Thymus (tissue), 11 donors: ENCODE measurements at regions not wholly inside any gene's neighbourhood (a gene's known extent, or its start where the extent isn't known, plus 50 kb on each side); places are given as distances from the start of the nearest gene placed in this dataset.
A peak's percentile ranks its signal among the peaks of the same experiment; 100 is the strongest.

ENCODE experiments used
- DNase-seq, 9 donors: peaks; one replicate each; pipeline ENCODE4 v3.0.0-alpha.2; 2013; ENCODE audit warnings: low spot score in 9 of 9, low read depth in 6 of 9, missing footprints in 1 of 9
- H3K27ac ChIP-seq, 2 donors: one replicate each; pipeline ENCODE4 v1.5.1; 2013; ENCODE audit warnings: control low read depth in 1 of 2, low read depth in 1 of 2, low read length in 1 of 2, mild to moderate bottlenecking in 1 of 2, moderate library complexity in 1 of 2
- H3K27me3 ChIP-seq, 2 donors: one replicate each; pipeline ENCODE4 v1.5.1; 2013; ENCODE audit warnings: low read length in 1 of 2; ENCODE audit not compliant: control insufficient read depth in 2 of 2, insufficient read depth in 1 of 2
- H3K36me3 ChIP-seq, 2 donors: one replicate each; pipeline ENCODE4 v1.5.1; 2013; ENCODE audit warnings: low read length in 1 of 2, mild to moderate bottlenecking in 1 of 2, moderate library complexity in 1 of 2; ENCODE audit not compliant: control insufficient read depth in 2 of 2, insufficient read depth in 2 of 2
- H3K4me1 ChIP-seq, 2 donors: one replicate each; pipeline ENCODE4 v1.5.1; 2013; ENCODE audit warnings: low read length in 2 of 2; ENCODE audit not compliant: control insufficient read depth in 2 of 2, insufficient read depth in 2 of 2
- H3K4me3 ChIP-seq, 2 donors: one replicate each; pipeline ENCODE4 v1.5.1; 2013; ENCODE audit warnings: low read length in 2 of 2, control low read depth in 1 of 2, mild to moderate bottlenecking in 1 of 2
- H3K9me3 ChIP-seq, 2 donors: one replicate each; pipeline ENCODE4 v1.5.1; 2013; ENCODE audit warnings: low read length in 1 of 2, mild to moderate bottlenecking in 1 of 2; ENCODE audit not compliant: control insufficient read depth in 2 of 2, insufficient read depth in 1 of 2
- WGBS: extraction: QIAGEN DNeasy Blood & Tissue Kit; methylation state at CpG from one replicate; pipeline ENCODE4 v1.1.7; 2013; 5-methylcytosine and 5-hydroxymethylcytosine counted together
- donor health status: healthy.

GRCh38 chr6:66897576-66897975 lies 1190.5 kb upstream of the EYS start:
- 93% methylated on average over 2 of the region's 2 CpGs for WGBS
- H3K27me3 ChIP-seq = no peaks in the 10 kb centered on the region
- H3K4me3 ChIP-seq = no peak overlapping the region
- DNase-seq = peak in 2 of 9 donors; percentile 1 to 28
- H3K4me1 ChIP-seq = no peaks in the 10 kb centered on the region
- H3K27ac ChIP-seq = no peak overlapping the region
- no peaks in the 10 kb centered on the region for H3K36me3 ChIP-seq
- H3K9me3 ChIP-seq = peaks cover 0 to 17% of the 10 kb centered on the region in 2 donors

- no peak for DNase-seq
- 93% methylated on average over 5 of the region's 5 CpGs for WGBS
- no peaks in the 10 kb centered on the region for H3K36me3 ChIP-seq
- H3K9me3 ChIP-seq = peaks cover 0 to 17% of the 10 kb centered on the region in 2 donors
- H3K4me1 ChIP-seq = no peaks in the 10 kb centered on the region
- no peaks in the 10 kb centered on the region for H3K27me3 ChIP-seq
- no peak overlapping the region for H3K4me3 ChIP-seq
- no peak overlapping the region for H3K27ac ChIP-seq
Observed at GRCh38 chr6:66896415-66896814, 1189.4 kb upstream of the EYS start.

GRCh38 chr6:66883453-66883852 lies 1176.4 kb upstream of the EYS start:
- no peaks in the 10 kb centered on the region for H3K36me3 ChIP-seq
- no peak overlapping the region for H3K4me3 ChIP-seq
- no peaks in the 10 kb centered on the region for H3K27me3 ChIP-seq
- WGBS = 96% methylated on average over 1 of the region's 1 CpG
- peaks cover 0 to 25% of the 10 kb centered on the region in 2 donors for H3K9me3 ChIP-seq
- H3K27ac ChIP-seq = no peak overlapping the region
- no peaks in the 10 kb centered on the region for H3K4me1 ChIP-seq
- DNase-seq = no peak

- Histone ChIP-seq H3K4me3 (no peak overlapping the region), H3K4me1 (no peaks in the 10 kb centered on the region), H3K27me3 (no peaks in the 10 kb centered on the region), H3K36me3 (no peaks in the 10 kb centered on the region), H3K9me3 (no peaks in the 10 kb centered on the region), H3K27ac (no peak overlapping the region)
- no peak for DNase-seq
- WGBS = 93% methylated on average over 1 of the region's 1 CpG
Observed at GRCh38 chr6:66866801-66867200, 1159.8 kb upstream of the EYS start.

- Histone ChIP-seq H3K9me3 (no peaks in the 10 kb centered on the region), H3K27me3 (no peaks in the 10 kb centered on the region), H3K4me1 (no peaks in the 10 kb centered on the region), H3K27ac (no peak overlapping the region), H3K36me3 (no peaks in the 10 kb centered on the region), H3K4me3 (no peak overlapping the region)
- no peak for DNase-seq
Observed at GRCh38 chr6:66865771-66866170, 1158.7 kb upstream of the EYS start.

GRCh38 chr6:66861007-66861541 lies 1154.0 kb upstream of the EYS start:
- Histone ChIP-seq H3K27me3 (no peaks in the 10 kb centered on the region), H3K9me3 (no peaks in the 10 kb centered on the region), H3K4me3 (no peak overlapping the region), H3K36me3 (no peaks in the 10 kb centered on the region), H3K27ac (no peak overlapping the region), H3K4me1 (no peaks in the 10 kb centered on the region)
- 74% methylated on average over 2 of the region's 2 CpGs for WGBS
- DNase-seq = no peak

- H3K4me3 ChIP-seq = no peak overlapping the region
- no peaks in the 10 kb centered on the region for H3K9me3 ChIP-seq
- 56% methylated on average over 3 of the region's 3 CpGs for WGBS
- H3K27me3 ChIP-seq = no peaks in the 10 kb centered on the region
- H3K4me1 ChIP-seq = no peaks in the 10 kb centered on the region
- DNase-seq = no peak
- H3K36me3 ChIP-seq = no peaks in the 10 kb centered on the region
- H3K27ac ChIP-seq = no peak overlapping the region
Observed at GRCh38 chr6:66860328-66860727, 1153.3 kb upstream of the EYS start.

GRCh38 chr6:66858196-66858595 lies 1151.2 kb upstream of the EYS start:
- H3K9me3 ChIP-seq = no peaks in the 10 kb centered on the region
- no peaks in the 10 kb centered on the region for H3K4me1 ChIP-seq
- no peaks in the 10 kb centered on the region for H3K27me3 ChIP-seq
- no peaks in the 10 kb centered on the region for H3K36me3 ChIP-seq
- H3K4me3 ChIP-seq = no peak overlapping the region
- no peak overlapping the region for H3K27ac ChIP-seq
- 84% methylated on average over 2 of the region's 2 CpGs for WGBS
- no peak for DNase-seq

GRCh38 chr6:66854014-66854413 lies 1147.0 kb upstream of the EYS start:
- no peak for DNase-seq
- Histone ChIP-seq H3K9me3 (no peaks in the 10 kb centered on the region), H3K27ac (no peak overlapping the region), H3K27me3 (no peaks in the 10 kb centered on the region), H3K4me1 (no peaks in the 10 kb centered on the region), H3K4me3 (no peak overlapping the region), H3K36me3 (no peaks in the 10 kb centered on the region)

- Histone ChIP-seq H3K27ac (no peak overlapping the region), H3K4me3 (no peak overlapping the region), H3K9me3 (no peaks in the 10 kb centered on the region), H3K27me3 (no peaks in the 10 kb centered on the region), H3K36me3 (no peaks in the 10 kb centered on the region), H3K4me1 (no peaks in the 10 kb centered on the region)
- 84% methylated on average over 3 of the region's 3 CpGs for WGBS
- no peak for DNase-seq
Observed at GRCh38 chr6:66851930-66852329, 1144.9 kb upstream of the EYS start.
